ENCODE measurements at regions not wholly inside any gene's neighbourhood (a gene's known extent, or its start where the extent isn't known, plus 50 kb on each side); places are given as distances from the start of the nearest gene placed in this dataset.
"Not testable (repeated sequence)": the region's sequence is repeated elsewhere in the genome, so short reads cannot be mapped to it uniquely, and the experiment has no call there.

DNA sequence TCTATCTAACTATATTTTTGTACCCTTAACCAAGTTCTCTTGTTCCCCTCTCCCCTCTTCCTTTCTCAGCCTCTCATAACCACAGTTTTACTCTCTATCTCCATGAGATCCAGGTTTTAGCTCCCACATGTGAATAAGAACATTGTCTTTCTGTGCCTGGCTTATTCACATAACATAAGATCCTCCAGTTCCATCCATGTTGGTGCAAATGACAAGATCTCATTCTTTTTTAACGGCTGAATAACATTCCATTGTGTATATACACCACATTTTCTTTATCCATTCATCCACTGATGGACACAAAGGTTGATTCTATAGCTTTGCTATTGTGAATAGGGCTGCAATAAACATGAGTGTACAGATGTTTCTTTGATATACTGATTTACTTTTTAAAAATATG is 83.9 kb upstream of the TMEM178A start:
- DNase-seq (ENCODE audit: low read depth), result no peak

DNA sequence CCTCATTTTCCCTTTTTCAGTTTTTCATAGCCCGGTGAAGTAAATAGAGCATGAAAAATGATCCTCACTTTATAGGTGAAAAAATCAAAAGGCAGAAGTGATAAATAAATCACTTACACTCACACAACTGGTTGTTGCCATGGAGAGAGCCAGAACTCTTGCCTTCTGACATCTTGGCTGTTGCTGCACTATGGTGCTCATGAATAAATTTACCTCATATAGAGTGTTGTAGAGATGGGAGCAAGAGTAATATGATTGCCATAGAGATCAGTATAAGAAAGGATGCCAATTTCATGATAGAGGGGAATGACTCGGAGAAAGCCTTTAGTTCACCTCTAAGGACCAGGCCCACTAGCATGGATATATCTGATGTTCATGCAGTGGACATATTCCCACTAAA is 82.5 kb upstream of the TMEM178A start:
- no peak for DNase-seq (ENCODE audit: low read depth)

DNA sequence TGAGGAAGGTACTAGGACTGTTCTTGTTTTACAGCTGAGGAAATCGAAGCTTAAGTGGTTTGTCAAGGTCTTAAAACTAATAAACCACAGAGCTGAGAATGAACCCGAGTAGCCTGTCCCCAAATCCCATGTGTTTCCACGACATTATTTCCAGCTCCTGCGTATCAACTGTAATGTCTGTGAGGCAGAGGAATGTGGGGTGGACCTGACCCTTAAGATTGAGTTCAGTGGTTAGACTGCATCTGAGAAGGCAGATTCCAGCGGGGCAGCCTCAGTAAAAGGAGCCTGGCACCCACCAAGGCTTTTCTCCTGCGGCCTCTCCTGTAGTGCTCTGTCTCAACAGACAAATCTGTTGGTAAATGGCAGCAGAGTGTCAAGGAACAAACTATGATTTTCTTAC is 81.9 kb upstream of the TMEM178A start:
- no peak for DNase-seq (ENCODE audit: low read depth)

DNA sequence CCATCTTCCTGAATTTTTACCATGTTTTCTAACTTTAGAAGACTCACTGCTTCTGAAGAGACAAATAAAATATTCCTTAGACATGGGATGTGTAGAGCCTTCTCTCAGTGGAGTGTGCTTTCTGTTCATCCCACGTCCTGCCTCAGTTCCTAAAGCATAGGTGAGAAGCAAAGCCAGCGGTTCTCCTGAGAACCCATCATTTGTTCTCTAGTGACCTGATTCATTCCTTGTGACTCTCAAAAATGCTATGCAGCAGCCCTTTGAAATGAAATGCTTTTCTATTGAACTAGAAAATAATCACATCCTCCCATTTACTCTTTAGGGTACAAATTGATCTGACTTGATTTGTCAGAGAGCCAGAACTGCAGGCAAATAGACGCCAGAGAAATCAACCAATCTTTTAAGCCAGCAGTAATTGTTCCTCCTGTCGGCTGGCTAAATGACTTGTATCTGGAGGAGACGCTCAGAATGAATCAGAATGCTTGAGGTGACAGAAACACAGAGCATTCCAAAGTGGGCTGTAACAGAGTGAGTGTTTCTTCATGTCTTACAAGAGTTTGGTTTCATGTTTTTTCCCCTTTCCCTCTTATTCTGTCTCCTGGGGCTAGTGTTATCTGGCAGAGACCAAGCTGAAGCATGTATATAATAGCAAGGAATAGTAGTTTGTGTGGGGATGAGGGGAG is 81.3 kb upstream of the TMEM178A start:
- DNase-seq (ENCODE audit: low read depth), result no peak

DNA sequence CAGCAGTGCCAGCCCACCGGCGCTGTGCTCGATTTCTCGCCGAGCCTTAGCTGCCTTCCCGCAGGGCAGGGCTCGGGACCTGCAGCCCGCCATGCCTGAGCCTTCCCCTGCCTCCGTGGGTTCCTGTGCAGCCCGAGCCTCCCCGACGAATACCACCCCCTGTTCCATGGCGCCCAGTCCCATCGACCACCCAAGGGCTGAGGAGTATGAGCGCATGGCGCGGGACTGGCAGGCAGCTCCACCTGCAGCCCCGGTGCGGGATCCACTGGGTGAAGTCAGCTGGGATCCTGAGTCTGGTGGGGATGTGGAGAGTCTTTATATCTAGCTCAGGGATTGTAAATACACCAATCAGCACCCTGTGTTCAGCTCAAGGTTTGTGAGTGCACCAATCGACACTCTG is 80.2 kb upstream of the TMEM178A start:
- not testable (repeated sequence) for DNase-seq (ENCODE audit: low read depth)

DNA sequence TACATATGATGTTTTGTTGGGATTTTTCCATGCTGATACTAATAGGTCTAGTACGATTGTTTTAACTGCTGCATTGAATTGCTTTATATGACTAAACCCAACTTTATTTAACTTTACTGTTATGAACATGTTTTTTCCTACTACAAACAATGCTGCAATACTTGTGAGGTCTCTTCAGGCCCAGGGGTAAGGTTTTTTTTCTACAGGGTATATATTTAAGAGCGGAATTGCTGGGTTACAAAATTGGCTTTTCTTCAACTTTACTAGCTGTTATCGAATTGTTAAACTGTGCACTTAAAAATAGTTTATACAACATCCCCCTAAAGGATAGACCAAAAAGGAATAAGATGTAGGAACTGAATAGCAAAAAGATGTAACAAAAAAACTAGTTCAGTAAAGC is 78.5 kb upstream of the TMEM178A start:
- DNase-seq (ENCODE audit: low read depth), result no peak

DNA sequence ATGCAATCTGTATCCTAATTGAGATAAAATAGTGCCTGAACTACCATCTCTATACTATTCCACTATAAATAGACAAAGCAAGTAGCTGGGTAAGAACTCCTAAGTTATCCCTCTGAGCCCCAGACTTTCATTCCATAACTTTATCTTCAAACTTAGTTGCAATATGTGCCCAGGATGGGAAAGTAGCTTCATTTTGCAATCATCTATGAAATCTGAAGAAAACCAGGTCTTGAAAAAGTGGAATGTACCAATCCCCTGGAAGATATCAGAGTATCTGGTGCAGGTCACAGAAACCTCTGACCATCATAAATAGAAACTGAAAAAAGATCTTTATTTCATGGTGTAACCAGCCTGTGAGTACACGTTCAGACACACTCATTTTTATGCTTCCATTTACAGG is 78.1 kb upstream of the TMEM178A start:
- DNase-seq (ENCODE audit: low read depth), result no peak

DNA sequence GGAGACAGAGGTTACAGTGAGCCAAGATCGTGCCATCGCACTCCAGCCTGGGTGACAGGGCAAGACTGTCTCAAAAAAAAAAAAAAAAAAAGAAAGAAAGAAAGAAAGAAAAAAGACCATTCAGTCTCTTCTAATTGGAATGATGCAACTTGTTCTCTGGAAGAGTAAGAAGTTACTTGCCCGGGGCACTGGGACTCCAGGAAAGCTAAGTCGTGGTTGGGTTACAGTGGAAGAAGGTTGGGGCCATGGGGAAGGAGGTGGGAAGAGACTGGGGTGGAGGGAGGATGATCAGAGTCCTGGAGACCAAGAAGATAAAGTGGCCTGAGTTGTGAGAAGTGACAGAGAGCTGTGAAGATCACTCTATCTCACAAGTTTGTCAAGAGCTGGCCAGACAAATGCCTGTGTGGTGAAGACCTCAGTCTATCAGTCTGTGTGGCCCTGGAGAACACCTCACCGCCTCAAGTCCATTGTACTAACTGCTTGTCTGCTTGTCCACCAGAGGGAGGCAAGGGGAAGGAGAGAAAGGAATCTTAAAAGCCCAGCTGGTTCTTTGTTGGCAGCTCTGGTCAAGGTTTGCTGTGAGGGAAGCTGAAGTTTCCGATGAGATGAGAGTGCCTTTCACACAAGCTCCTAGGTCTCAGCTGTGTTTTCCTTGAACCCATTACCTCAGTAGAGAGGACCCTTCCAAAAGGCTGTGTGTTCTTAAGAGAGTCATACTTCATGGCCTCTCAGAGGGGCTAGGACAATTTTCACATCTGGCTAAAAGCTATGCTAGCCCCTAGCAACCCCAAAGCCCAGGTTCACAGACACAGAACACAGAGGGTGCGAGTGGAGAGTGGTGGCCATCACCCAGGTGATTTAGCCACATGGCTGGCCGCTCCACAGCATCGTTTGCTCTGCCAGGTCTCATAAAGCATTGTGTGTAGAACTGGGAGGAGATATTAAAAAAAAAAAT is 72.0 kb upstream of the TMEM178A start:
- no peak for DNase-seq (ENCODE audit: low read depth)

DNA sequence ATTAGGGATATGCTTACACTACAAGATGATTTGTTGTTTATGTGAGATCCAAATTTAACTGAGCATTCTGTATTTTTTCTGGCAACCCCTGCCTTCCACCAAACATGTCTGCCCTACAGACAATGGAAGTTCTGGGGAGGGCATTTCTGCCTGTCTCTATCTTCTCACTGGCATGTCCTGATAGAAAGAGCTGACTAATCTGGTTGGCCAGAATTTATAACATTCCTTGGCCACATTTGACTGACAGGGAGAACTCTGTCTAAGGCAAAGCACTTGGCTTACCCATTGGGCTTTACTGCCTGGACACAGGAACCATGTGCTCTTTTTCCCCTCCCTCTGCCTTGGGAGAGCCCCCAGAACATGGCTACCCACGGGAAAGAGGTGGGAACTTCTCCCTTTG is 70.6 kb upstream of the TMEM178A start:
- no peak for DNase-seq (ENCODE audit: low read depth)

DNA sequence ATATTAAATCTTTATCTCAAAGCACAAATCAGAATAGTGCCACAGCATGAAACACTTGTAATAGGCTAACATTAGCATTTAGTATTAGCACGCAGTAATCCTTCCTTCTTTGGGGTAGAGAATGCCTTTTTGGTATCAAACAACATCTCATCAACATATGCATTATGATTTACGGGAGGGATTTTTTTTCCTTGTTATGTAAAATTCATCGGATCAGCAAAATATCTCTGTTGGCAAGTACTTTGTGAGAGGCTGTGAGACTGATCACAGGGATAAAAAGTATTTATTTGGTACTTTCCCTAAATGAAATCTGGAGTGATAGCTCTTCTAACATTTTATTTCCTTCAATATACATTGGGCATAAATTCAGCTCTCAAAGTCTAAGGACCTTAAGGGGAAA is 68.4 kb upstream of the TMEM178A start:
- no peak for DNase-seq (ENCODE audit: low read depth)

DNA sequence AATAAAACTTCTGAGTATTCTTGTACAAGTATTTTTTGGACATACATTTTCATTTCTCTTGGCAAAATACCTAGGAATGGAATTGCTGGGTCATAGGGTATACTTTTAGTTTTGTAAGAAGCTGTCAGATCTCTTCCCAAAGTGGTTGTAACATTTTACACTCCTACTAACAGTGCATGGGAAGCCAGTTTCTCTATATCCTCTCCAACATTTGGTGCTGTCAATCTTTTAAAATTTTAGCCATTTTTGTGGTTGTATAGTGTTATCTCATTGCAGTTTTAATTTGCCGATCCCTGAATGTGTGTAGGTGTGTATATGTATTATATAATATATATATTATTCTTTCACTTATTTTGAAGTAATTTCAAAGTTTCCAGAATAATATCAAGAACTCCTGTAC is 63.1 kb upstream of the TMEM178A start:
- no peak for DNase-seq (ENCODE audit: low read depth)

DNA sequence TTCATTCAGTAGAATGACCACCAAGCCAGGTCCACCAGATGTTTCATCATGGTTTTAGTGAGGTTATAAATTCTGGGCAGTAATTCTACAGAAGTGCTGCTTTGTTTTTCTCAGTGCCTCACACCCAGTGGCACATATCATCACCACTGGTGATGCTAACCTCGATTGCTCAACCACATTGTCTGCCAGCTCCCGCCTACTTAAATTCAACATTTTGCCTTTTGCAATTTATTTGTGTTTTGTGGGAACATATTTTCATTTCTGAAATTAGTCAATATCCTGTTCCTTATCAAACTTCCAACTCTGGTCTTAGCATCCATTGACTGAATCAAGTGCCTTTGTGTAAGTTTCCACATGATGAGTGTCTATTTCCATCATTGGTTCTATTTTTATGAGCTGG is 62.3 kb upstream of the TMEM178A start:
- no peak for DNase-seq (ENCODE audit: low read depth)

DNA sequence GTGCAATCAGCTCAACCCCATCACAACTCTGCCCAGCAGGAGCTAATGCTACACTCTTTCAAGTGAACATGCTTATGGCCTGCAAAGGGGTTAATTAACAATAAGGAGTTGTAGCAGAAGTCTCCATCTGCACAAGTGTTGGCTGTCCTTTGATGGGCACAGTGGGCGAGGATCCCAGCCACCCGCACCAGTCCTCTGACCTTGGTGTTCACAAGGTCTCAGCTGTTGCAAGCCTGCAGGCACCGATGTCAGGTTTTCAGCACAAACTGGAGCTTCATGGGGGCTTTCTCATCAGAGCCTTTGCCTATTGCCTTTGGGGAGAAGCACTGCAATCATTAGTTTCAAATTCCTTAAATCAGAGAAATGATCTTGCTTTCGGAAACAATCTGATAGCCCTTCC is 60.9 kb upstream of the TMEM178A start:
- no peak for DNase-seq (ENCODE audit: low read depth)

DNA sequence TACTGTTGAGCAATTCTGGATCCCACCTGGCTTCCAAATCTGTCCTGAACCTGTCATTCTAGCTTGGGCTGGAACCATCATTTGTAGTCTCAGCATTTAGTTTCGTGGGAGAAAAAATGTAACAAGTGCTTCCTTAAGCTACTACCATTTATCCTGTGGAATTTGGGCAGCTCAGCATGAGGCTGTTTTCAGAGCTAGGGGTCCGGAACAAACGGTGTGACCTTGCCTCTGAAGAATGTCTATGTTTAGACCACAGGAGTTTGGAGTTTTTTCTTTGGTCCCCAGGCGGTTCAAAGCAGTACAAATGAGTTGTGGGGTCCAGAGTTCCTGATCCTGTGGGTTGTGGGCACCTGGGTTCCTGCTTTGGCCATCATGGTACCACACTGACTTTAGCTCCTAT is 59.1 kb upstream of the TMEM178A start:
- no peak for DNase-seq (ENCODE audit: low read depth)

DNA sequence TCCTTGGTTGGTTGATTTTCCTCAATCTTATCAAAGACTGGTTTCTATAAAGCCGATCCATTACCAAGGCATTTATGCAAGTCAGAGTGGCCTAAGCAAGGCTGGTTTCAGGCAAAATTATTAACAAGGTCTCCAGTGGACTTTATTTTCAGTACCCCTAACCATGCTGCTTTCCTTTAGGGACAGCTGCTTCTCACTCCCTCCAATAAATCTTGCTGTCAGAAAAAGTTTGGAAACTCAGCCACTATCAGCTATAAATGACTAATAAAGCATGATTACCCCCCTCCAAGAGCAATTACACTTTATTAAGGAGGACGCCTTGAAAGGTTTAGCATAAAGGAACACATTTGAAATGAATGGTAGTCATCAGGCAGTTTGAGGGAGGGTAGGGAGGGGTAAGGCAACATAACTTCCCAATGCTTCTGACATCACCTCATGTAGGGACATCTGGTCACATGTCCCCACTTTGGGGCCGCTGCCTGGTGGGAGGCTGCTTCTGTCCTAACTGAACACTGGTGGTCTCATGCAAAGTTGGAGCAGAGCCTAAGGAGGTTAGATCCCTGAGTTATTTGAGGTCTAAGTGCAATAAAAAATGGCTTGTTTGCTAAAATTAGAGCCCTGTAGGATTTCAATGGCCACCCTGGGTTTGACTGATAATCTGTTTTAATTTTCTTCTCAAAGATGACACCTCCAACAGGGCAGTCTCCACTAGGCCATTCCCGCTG is 58.0 kb upstream of the TMEM178A start:
- DNase-seq (ENCODE audit: low read depth), result no peak

DNA sequence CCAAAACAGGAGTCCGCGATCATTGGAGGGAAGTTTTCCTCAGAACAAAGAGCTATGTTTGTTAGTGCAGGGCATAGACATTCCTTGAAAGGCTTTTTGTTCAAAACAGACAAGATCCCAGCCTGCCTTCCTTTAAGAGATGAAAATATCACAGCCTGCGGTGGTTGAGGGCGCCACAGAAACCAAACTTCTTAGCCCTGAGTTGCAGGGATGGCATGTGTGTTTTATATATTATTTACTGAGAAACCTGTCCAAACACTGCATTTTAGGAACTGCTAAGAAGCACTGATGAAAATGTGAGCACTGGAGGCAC is 57.5 kb upstream of the TMEM178A start:
- no peak for DNase-seq (ENCODE audit: low read depth)

DNA sequence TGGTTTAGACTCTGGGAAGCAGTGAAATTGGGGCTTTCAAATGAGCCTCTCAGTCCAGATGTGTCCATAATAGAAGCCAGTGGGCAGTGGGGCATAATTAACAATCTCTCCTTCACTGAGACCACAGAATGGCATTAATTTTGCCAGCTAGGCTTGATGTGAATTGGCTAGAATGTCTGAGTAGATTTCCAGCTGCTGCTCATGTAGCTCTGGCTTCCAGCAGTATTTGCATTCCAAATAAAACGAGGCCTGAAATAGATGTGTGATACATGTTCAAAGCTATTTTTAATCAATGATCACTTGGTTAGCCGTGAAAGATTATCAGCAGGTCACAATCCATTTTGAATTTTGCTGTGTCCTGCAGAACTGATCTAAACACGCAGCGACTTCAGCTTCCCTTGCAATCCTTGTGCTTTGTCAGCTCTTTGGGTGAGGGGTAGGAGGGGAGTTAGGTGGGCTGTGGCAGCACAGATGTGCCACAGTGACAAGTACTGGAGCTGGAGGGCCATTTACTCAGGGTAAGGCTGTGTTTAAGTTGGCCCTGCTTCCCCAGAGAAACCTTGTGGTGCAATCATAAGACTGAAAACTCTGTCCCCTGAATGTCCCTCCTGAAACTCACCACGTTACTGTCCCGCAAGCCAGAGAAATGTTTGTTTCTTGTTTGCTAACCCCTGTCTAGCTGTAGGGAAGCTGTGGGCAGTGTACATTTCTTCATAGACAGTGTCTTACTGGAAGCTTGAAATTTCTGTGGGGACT is 56.9 kb upstream of the TMEM178A start:
- DNase-seq (ENCODE audit: low read depth), result no peak

DNA sequence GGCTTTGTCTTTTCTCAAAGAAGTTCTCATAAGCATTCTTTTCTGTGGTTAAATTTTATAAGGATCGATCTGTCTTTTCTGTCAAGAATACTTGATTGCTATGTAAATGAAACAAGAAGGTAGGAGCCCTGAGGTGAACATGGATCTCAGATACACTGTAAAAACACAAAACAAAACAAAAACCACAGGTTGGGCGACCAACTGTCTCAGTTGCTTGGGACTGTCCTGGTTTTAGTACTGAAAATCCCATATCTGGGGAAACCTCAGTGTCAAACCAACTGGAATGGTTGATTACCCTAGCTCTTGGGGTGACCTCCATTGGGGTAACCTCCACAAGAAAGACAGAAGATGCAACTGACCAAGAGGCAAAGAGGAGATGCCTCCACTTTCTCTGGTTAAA is 55.8 kb upstream of the TMEM178A start:
- no peak for DNase-seq (ENCODE audit: low read depth)

DNA sequence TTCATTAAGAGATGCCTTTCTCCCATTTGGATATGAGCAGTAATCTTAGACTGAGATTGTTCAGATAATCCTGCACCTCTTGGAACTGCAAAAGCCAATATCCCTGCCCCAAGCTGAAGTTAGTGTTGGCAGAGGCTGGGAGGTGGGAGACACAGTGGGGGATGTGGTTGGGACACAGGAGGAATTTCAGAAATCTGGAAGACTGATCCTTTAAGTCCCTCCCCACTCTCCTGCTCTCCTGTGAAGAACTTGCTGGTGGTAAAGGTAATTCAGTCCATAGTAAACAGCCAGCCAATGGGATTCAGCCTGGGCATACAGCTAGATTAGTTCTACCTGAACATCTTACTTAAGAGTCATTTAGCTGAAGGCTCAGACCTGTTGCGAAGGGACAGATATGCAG is 50.0 kb upstream of the TMEM178A start:
- no peak for DNase-seq (ENCODE audit: low read depth)
